HG02938 (cell line): ENCODE measurements at regions not wholly inside any gene's neighbourhood (a gene's known extent, or its start where the extent isn't known, plus 50 kb on each side); places are given as distances from the start of the nearest gene placed in this dataset.

Experiments
- ATAC-seq: cut with Tn5 transposase; IDR thresholded peaks from one replicate; pipeline ENCODE4 v1.9.1; 2021; ENCODE audit warnings: mild to moderate bottlenecking, moderate library complexity; ENCODE audit not compliant: unreplicated experiment

DNA sequence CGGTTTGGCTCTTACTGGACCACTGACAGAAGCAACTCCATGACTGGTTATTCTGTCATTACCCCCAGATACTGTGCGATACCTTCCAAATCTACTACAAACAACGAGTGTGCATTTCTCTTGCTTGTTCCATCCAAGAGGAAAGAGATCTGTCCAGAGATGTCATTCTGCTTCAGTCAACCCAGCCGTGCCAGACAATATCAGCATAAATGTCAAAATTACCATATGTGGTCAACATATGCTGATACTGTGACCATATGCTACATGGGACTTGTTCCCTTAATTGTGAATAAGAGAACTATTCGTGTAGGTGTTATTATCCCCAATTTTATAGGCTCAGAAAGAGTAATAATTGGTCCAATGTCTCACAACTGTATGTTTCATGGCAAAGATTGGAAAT is 143.2 kb upstream of the PRSS1 start:
- ATAC-seq, result no peak

- no peak for ATAC-seq
Observed at GRCh38 chr7:142604671-142605070, 144.6 kb upstream of the PRSS1 start.

- ATAC-seq, result peak; percentile 64
Observed at GRCh38 chr7:142603870-142604448, 145.3 kb upstream of the PRSS1 start.

DNA sequence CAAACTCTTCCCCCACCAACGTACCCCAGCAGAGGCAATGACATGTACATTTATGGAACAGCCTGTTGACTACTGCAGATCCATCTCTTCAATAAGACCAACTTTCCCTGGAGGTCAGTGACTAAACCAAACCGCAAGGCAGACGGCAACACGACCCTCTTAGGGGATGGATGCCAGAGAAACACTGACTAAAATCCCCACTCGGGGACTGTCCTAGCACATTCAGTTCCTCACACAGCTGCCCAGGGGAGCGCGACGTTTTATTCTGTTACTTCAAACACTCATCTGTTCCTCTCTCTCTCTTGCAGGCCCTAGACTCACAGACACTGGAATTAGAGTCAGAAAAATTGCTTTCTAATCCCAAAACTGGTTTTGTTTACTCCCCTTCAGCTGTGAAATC is 146.5 kb upstream of the PRSS1 start:
- ATAC-seq, result no peak

DNA sequence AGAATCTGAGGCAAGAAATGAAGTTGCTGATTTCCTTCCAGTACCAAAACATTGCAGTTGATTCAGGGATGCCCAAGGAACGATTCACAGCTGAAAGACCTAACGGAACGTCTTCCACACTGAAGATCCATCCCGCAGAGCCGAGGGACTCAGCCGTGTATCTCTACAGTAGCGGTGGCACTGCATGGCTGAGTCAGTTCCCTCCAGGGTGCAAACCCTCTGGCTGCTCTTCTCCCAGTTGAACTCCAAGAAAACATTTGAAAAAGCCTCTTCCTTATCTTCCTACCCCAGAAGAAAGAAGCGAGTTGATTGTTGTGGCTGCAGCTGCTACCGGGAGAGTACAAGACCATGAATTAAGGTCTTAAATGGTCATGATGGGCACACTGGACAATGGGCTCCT is 147.1 kb upstream of the PRSS1 start:
- ATAC-seq, result no peak

DNA sequence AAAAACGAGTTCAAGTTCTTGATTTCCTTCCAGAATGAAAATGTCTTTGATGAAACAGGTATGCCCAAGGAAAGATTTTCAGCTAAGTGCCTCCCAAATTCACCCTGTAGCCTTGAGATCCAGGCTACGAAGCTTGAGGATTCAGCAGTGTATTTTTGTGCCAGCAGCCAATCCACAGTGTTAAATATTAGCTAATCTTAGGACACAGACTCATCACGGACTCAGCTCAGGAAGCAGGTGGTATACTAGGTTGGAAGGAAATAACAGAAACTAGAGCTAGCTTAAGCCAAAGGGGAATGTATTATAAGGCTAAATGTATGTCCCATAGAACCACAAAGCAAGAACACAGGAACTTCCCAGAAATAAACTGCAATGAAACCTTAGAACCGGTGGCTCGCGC is 151.0 kb upstream of the PRSS1 start:
- ATAC-seq, result no peak

GRCh38 chr7:142597547-142597946 is 151.7 kb upstream of the PRSS1 start:
- ATAC-seq, result no peak

- no peak for ATAC-seq
Observed at GRCh38 chr7:142595816-142596516, 153.3 kb upstream of the PRSS1 start.

- ATAC-seq, result no peak
Observed at GRCh38 chr7:142594078-142594477, 155.2 kb upstream of the PRSS1 start.

DNA sequence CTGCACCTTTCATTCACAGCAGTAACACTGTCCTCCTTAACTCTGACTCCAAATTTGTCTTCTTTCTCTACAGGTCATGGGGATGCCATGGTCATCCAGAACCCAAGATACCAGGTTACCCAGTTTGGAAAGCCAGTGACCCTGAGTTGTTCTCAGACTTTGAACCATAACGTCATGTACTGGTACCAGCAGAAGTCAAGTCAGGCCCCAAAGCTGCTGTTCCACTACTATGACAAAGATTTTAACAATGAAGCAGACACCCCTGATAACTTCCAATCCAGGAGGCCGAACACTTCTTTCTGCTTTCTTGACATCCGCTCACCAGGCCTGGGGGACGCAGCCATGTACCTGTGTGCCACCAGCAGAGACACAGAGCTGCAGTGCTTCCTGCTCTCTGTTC is 156.2 kb upstream of the PRSS1 start:
- ATAC-seq, result no peak

GRCh38 chr7:142592664-142593063 is 156.6 kb upstream of the PRSS1 start:
- no peak for ATAC-seq

DNA sequence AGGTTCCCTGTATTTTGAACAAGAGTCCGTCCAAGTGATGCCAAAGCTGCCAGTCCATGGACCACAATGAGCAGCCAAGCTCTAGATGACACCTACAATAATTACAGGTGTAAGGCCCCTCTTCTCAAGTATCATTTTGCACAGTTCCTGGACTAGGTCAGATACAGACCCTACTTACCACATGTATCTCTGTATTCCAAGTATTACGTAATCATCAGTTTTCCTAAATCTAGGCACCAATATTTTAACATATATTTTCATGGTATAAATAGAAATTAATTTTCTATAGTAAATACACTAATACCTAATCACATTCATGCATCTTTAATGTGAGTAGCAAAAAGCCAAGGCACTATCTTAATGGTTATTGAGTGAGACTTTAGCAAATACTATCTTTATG is 157.0 kb upstream of the PRSS1 start:
- no peak for ATAC-seq

DNA sequence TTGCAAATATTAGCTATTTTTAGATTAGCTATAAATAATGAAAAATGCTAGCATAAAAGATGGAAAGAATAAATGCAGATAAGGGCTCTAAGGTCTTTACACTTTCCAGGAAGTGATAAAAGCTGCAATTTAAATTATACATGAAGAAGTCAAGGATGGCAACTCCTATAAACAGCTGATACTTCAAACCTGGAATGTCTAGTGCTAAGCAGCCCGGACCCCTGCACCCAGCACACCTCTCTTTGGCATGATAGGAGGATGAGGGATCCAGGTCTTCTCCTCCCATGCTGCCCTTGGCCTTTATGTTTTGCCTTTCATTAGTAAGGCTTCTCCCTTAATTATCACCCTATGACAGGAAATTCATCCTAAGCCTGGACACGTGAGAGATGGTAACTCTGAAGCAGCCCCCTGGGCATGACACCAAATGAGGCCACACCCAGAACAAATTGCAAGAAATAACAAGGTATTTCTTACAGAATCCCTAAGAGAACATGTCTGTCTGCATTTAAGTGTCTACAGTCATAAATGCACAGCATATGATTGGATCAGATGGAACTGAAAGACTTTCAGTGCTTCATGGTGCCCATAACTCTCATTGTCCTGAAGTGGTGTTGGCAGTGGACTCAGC is 158.3 kb upstream of the PRSS1 start:
- no peak for ATAC-seq

- no peak for ATAC-seq
Observed at GRCh38 chr7:142590077-142590476, 159.2 kb upstream of the PRSS1 start.

- ATAC-seq, result peak; percentile 70
Observed at GRCh38 chr7:142587578-142588191, 161.6 kb upstream of the PRSS1 start.

GRCh38 chr7:142586611-142587010 is 162.7 kb upstream of the PRSS1 start:
- no peak for ATAC-seq

DNA sequence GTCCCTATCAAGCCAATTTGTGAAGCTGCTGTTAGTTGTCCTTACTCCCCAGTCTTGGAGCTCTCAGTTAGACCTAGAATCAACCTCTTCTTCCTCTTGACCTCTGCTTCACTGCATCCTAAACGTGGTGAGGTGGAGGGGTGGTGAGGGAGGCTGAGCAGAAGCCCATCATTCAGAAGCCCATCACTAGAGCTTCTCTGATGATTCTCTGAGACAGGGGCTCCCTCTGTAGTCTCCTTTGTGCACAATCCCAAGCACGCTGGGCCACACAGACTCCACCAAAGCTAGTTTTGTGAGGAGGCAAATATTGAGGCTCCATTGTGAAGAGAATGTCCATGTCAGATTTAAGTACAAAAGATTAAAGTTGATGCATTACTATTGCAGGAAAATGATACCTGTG is 163.8 kb upstream of the PRSS1 start:
- ATAC-seq, result no peak

- ATAC-seq, result no peak
Observed at GRCh38 chr7:142584765-142585164, 164.5 kb upstream of the PRSS1 start.

GRCh38 chr7:142583446-142583845 is 165.8 kb upstream of the PRSS1 start:
- peak; percentile 57 for ATAC-seq

DNA sequence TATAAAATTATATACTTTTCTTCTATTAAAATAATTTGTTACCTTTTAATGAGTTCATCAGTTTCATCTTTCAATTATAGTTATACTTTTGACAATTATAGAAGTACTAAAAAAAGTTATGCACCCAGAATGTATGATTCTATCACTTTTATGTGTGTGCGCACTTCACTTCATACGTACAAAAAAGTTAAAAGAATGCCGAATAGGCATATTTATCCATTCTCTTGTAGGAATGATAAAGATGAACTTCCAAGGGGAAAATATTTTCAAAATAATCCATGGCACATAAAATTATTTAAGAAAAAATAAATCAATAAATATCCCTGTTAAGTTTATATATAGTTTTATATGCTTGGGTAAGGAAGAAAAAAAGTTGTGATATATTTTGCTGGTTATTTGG is 166.9 kb upstream of the PRSS1 start:
- ATAC-seq, result no peak

GRCh38 chr7:142581341-142581740 is 167.9 kb upstream of the PRSS1 start:
- peak; percentile 65 for ATAC-seq

GRCh38 chr7:142579946-142580345 is 169.3 kb upstream of the PRSS1 start:
- ATAC-seq, result peak; percentile 35
